ENCODE measurements at regions not wholly inside any gene's neighbourhood (a gene's known extent, or its start where the extent isn't known, plus 50 kb on each side); places are given as distances from the start of the nearest gene placed in this dataset.
"Not testable (repeated sequence)": the region's sequence is repeated elsewhere in the genome, so short reads cannot be mapped to it uniquely, and the experiment has no call there.

GRCh38 chr10:131567279-131568162 is 256.0 kb upstream of the TCERG1L start:
- no peak for DNase-seq

- no peak for DNase-seq
Measured at GRCh38 chr10:131568866-131569265, 257.3 kb upstream of the TCERG1L start.

DNA sequence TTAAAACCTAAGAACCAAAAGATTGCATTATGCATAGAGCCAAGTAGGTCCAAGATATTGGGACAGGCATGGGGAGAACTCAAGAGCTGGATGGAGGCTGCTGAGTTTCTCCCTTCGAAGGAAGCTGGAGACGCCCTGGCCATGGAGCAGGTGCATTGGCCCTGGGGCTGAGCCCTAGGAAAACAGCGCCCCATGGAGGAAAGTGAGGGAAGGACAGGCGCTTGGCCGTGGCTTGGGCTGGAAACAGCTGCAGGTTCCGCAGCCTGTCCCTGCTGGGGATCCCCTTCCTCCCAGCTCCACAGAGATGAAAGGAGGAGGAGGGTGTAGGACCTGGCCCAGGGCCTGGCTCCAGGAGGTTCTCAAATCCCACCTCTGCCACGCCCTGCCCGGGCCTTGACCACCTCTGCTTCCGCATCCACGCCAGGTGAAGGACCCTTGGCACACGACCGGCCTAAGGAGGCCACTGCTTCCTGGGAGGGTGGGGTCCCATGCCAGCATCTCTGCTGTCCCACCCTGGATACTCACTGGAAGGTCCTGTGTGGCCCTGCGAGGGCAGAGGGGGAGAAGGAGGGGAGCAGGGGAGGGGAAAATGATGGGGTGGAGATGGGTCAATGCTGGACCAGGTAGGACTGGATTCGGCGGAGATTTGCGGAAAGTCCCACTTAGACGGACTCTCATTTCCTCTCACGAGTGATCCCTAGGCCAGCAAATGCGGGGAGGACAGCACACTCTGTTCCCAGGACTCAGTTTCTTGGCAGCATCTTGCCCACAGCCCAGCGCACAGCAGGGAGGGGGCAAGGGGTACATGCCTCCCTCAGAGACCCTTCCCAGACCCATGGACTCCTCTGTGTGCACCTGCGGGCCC is 258.6 kb upstream of the TCERG1L start:
- DNase-seq: no peak

- DNase-seq: no peak
Measured at GRCh38 chr10:131570716-131571307, 259.3 kb upstream of the TCERG1L start.

DNA sequence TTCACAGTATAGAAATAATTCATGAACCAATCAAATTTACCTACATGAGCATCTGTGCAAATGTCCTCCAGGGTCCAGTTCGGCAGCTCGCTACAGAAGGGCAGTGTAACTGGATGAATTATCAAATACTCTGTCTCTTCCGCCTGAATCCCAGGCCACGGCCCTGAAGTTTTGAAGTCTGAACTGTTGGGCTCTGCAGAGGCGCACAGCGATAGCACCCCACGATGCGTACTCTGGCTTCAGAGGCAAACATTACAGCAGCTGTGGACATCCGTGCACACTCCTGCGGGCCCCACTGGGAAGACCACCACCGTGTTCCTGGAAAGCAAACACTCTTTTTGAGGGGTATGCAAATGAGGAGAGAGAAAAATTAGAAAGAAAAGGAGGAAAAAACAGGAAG is 259.8 kb upstream of the TCERG1L start:
- no peak for DNase-seq

GRCh38 chr10:131571865-131572264 is 260.3 kb upstream of the TCERG1L start:
- DNase-seq: no peak

DNA sequence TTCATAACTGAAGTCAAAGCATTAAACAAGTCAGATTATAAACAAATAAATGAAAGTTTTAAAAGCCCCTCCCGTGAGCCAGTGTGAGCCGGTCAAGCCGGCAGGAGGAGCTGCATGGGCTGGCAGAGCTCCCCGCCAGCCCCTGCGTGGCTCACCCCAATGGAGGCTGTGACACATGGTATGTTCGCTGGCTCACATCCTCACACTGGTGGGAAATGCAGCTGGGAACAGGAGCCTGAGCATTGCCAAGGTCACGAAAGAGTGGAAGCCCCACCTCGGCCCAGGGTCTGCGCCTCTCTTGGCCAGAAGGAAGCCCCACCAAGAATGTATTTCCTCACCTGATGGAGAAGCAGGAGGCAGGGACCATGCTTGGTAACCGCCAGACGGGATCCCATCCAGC is 261.7 kb upstream of the TCERG1L start:
- DNase-seq: no peak

GRCh38 chr10:131573707-131574106 is 262.2 kb upstream of the TCERG1L start:
- DNase-seq: no peak

DNA sequence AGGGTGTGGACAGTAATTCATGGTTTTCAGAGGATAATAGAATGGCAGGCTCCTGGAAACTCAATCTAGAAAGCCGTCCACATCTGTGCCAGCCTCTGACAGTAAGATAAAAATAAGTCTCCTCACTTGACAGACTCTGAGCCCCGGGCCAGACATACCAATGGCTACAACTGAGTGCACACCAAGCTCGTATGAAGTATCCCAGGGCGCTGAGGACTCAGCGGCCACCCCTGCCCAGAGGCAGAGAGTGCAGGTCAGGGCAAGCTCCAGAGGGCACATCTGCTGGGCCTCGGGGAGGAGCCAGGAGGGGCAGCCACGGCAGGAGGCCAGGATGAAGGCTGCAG is 262.8 kb upstream of the TCERG1L start:
- no peak for DNase-seq

GRCh38 chr10:131574707-131575430 is 263.3 kb upstream of the TCERG1L start:
- no peak for DNase-seq

DNA sequence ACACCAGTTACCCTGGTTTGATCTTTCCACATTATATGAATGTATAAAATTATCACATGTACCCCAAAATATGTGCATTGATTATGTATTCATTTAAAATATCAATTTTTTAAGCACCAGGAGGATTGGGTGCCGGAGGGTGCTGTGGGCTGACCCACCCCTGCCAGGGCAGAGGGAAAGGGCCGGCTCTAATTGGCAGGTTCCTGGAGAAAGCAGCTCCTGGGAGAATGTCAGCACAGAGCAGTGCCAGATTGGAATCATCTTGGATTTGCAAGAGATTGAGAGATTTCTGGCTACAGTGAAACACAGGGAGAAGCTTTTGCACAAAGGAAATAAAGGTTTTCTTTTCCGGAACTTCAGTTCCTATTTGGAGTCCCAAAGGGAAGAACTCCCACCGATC is 264.4 kb upstream of the TCERG1L start:
- no peak for DNase-seq

DNA sequence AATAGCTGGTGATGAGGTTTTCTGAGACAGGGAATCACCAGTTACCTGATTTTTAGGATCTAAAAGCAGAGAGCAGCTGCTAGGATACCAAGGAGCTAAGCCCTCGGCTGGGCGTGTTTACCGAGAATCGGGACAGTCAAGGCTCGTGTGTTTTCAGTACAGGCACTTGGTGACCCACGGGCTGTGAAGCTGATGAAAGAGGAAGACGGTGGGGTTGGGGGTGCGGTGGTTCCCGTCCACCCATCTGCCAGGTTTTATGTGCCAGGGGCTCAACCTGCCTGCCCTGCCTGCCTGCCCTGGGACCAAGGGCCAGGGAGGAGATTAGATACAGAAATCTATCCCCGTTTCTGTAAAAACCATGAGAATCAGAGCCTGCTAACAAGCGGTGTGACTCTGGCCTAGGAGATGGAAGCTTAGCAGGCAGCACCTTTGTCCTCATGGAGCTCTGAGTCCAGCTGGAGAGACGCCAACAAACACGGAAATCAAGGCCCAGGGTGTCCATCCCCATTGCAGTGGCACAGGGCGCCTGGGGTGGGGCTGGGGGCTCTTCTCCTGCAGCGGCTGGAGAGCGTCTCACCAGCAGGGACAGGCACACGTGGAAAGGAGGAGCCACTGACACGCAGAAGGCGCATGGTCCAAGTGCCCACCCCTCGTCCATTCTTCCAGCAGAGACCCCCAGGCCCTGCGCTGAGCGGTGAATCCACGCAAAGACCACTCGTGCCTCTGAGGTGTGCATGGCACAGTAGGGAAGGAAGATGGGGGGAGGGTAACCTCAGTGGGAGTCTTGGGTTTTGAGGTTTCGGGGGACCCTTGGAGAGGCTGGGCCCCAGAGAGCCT is 265.0 kb upstream of the TCERG1L start:
- no peak for DNase-seq

DNA sequence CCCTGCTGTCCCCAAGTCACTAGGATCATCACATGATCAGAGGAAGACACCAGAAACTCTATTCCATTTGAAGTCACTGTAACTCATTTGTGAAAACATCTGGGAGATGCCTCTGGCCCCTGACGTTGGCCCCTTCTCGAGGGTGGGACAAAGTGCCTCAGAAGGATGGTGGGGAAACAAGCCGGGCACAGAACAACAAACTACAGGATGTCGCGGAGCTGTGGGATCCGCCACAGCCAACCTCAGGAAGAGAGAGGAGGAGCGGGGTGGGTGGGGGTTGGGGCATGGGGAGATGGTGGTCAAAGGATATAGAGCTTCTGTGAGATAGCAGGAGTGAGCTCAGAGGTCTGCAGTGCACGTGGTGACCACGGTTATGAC is 265.6 kb upstream of the TCERG1L start:
- no peak for DNase-seq

DNA sequence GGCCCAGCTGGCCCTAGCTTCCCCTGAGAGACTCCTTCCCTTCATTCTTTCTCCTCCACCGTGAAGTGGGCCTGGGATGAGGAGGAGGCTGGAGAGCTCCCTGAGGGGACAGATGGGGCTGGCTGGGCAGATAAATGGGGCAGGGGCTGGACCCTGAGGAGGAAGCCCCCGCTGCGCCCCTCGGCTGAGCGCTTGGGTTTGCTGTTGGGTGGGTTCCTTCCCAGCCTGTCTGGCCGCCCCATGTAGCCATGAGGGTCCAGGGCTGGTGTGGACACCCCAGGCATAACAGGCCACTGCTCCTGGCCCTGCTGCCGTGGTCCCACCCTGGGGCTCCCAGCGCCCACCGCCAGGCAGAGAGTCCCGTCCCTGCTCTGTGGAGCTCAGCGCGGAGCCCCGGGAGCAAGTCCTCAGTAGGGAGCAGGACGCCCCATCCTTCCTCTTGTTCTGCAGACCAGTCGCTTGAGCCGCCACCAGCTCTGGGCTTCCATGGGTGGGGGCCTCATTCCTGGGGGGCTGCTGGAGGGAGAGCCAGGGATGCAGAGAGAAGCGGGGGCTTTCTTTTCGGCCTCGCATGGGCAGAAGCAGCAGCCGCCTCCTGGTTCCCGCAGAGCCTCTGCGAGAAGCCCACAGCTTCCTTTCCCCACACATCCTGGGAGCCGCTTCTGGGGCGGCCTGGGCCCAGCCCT is 266.4 kb upstream of the TCERG1L start:
- no peak for DNase-seq

DNA sequence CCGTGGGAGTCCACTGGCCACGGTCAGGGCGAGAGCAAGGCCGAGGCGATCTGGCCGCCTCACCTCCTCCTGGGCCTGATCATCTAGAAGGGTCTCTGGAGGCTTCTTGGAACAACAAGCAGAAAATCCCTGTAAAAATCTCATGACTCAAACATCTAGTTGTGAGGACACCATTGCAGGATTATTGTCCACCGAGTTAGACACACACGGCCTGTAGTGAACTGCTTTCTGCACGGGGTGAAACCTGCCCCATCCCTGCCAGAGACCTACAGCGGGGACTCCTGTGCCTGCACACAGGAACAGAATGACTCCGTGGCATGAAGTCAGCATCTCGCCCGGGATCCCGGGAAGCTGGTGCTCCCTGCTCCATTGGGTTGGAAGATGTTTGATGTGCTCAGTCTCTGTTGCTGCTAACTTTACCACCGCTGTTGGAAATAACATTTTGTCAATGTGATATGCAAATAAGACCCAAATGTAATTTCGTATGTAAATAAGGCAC is 267.0 kb upstream of the TCERG1L start:
- DNase-seq: no peak

DNA sequence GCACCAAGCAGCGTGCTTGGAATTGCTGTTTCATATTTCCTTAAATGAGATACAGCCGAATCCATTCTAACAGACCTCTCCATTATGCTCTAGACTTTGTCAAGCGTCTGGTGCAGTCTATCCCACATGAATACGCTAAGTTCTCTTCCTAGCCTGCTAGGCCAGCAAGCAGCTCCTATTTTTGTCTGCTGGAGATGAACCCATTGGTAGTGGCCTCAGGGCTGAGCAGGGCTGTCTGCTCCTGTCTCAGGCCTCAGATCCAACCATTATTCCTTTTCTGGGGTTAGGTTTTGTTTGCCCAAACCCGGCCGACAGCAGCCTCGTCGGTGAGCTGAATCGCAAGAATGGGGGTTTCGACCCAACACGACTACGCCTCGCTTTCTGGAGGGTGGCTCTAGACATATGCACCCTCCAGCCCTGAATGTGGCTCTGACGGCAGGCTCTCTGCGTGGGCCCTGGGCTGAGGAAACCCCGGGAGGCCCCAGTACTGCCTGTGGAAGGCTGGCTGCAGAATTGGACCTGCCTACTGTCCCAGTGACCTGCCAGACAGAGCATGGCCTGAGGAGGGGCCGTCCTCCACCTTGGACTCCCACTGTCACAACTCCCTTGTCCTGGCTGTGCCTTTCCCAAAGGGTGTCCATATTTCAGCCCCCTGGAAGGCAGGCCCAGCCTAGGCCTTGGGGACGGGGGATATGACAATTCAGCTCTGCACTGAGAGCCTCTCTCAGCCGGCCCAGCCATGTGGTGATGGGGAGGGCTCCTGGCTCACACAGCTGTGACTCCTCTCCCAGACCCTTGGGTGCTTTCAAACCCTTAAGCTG is 267.9 kb upstream of the TCERG1L start:
- DNase-seq: no peak

DNA sequence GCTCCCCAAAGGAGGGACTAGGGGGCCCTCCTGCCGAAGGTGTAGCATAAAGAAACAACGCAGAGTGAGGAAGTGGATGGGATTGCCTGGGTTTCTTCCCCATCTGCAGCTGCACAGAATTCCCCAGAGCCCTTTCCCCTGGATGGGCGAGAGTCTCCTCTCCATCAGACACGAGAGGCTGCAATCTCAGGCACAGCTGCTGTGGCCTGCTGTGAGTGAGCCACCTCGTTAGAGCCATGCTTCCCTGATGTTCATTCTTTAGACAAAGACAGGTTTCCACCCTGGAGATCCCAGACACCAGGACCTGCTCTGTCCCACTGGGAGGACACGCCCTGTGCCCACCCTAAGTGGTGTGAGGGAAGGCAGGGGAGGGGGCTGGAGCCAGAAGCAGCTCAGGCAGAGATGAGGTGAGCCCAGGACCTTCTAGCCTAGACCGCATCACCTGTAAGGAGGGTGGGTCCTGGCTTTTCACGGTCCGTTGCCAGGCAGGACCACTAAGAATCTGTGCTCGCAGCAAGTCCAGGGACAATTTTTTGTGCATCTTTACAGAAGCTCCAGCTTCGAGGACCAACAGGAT is 268.6 kb upstream of the TCERG1L start:
- DNase-seq: no peak

DNA sequence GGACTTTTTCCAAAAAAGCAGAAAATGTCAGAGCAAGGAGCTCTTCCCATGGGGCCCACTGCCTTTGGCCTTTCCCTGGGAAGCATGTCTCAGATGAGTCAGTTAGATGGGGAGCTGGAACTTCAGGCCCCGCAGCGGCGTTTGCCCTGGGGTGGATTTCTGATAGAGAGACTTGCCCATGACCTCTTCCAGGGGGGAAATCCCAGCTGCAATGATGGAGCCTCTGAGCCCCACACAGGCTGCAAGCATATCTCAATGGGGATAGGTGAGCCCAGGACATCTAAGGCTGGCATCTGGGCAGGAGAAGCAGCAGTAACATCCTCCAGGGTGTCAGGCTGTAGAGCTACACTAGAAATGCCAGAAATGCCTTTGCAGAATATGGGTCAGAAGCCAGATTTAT is 269.2 kb upstream of the TCERG1L start:
- no peak for DNase-seq

GRCh38 chr10:131581547-131581946 is 270.0 kb upstream of the TCERG1L start:
- DNase-seq: not testable (repeated sequence)

DNA sequence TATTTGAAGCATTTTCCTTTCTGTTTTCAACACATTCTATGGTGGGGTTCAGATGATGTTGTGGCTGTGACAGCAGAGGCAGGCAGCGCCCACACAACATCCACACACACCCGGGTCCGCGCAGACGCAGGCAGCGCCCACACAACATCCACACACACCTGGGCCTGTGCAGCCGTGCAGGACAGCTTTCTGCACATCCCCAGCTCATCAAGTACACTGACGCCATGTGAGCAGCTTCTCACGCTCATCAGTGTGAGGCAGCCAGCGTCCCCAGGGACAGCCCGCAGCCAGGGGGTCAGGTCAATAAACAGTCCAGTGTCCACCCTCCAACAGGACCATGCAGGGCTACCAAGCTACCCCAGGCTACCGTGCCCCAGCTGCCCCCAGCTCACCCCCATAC is 272.8 kb upstream of the TCERG1L start:
- DNase-seq: no peak

Data from 8988T (cell line).